Esophagus (tissue), 2 donors: ENCODE measurements at regions not wholly inside any gene's neighbourhood (a gene's known extent, or its start where the extent isn't known, plus 50 kb on each side); places are given as distances from the start of the nearest gene placed in this dataset.

Experiments used
- H3K27ac ChIP-seq, 2 donors: one replicate each; pipeline ENCODE4 v1.5.1; 2013; ENCODE audit warnings: low read depth in 2 of 2, mild to moderate bottlenecking in 2 of 2, inconsistent platforms in 1 of 2, low read length in 1 of 2, moderate library complexity in 1 of 2
- H3K27me3 ChIP-seq, 2 donors: one replicate each; pipeline ENCODE4 v1.6.1; 2013; ENCODE audit warnings: low read length in 2 of 2, control low read depth in 1 of 2, mild to moderate bottlenecking in 1 of 2; ENCODE audit not compliant: insufficient read depth in 2 of 2, control insufficient read depth in 1 of 2
- H3K36me3 ChIP-seq, 2 donors: one replicate each; pipeline ENCODE4 v1.6.1; 2013; ENCODE audit warnings: low read length in 1 of 2; ENCODE audit not compliant: control insufficient read depth in 2 of 2, insufficient read depth in 2 of 2
- H3K4me1 ChIP-seq, 2 donors: one replicate each; pipeline ENCODE4 v1.6.1; 2013; ENCODE audit warnings: low read length in 1 of 2; ENCODE audit not compliant: control insufficient read depth in 2 of 2, insufficient read depth in 2 of 2
- H3K4me3 ChIP-seq, 2 donors: one replicate each; pipeline ENCODE4 v1.5.1; 2013; ENCODE audit warnings: low read length in 2 of 2, mild to moderate bottlenecking in 2 of 2, low read depth in 1 of 2, moderate library complexity in 1 of 2
- H3K9me3 ChIP-seq, 2 donors: one replicate each; pipeline ENCODE4 v1.6.1; 2013; ENCODE audit warnings: mild to moderate bottlenecking in 2 of 2, low read depth in 1 of 2, low read length in 1 of 2, moderate library complexity in 1 of 2; ENCODE audit not compliant: control insufficient read depth in 2 of 2, insufficient read depth in 1 of 2
- WGBS, 2 donors: extraction: QIAGEN DNeasy Blood & Tissue Kit; methylation state at CpG; one replicate each; pipeline ENCODE4 v1.1.7; 2013; 5-methylcytosine and 5-hydroxymethylcytosine counted together
- donor health status: healthy with polysubstance abuse.
- donor health status: Bipolar disorder and iron deficiency.

GRCh38 chr11:109783014-109783413, 310.2 kb upstream of the ZC3H12C start:
- no peaks in the 10 kb centered on the region for H3K27me3 ChIP-seq
- no peak overlapping the region for H3K4me3 ChIP-seq
- H3K27ac ChIP-seq = no peak overlapping the region
- WGBS, 2 donors = 78 to 86% methylated on average over 3 of the region's 3 CpGs
- no peaks in the 10 kb centered on the region for H3K9me3 ChIP-seq
- no peaks in the 10 kb centered on the region for H3K36me3 ChIP-seq
- H3K4me1 ChIP-seq = no peaks in the 10 kb centered on the region

DNA sequence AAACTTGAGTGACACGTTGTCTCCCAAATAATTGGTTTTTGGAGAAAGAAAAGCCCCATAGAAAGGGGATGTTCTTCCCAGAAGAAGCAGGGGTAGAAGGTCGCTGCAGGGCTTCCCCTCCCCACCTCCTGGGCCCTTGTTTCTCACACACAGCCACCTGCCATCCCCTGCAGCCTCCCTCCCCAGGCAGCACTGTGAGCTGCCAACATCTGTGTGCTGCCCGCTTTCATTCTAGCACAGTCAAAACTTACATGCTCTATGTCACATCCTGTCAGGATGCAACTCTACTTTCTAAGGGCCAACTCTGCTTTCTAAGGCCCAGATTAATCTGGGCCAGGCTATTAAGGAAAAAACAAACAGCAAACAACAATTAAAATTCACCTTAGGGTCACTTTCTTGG, 309.4 kb upstream of the ZC3H12C start:
- Histone ChIP-seq H3K9me3 (no peaks in the 10 kb centered on the region), H3K27me3 (no peaks in the 10 kb centered on the region), H3K4me3 (no peak overlapping the region), H3K27ac (no peak overlapping the region), H3K36me3 (no peaks in the 10 kb centered on the region), H3K4me1 (no peaks in the 10 kb centered on the region)
- WGBS, 2 donors = 62 to 64% methylated on average over 3 of the region's 3 CpGs

GRCh38 chr11:109784536-109784935, 308.7 kb upstream of the ZC3H12C start:
- no peaks in the 10 kb centered on the region for H3K4me1 ChIP-seq
- no peak overlapping the region for H3K27ac ChIP-seq
- no peaks in the 10 kb centered on the region for H3K27me3 ChIP-seq
- 77 to 81% methylated on average over 3 of the region's 3 CpGs for WGBS, 2 donors
- no peak overlapping the region for H3K4me3 ChIP-seq
- no peaks in the 10 kb centered on the region for H3K9me3 ChIP-seq
- H3K36me3 ChIP-seq = no peaks in the 10 kb centered on the region

DNA sequence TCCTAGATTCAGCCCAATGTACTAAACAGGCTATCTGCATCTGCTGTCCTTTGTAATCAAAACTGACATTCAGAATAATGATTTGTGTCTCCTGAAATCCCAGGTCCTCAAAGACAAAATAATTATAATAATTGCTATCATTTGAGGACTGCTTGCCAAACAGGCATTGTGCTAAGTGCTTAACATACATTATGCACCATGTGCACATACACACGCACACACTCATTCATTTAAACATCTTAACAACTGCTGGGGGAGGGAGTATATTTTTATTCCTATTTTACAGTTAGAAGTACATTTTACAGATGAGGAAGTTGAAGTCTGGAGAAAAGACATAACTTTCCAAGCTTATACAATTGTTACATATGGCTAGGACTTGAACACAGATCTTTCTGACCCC, 308.0 kb upstream of the ZC3H12C start:
- no peaks in the 10 kb centered on the region for H3K36me3 ChIP-seq

DNA sequence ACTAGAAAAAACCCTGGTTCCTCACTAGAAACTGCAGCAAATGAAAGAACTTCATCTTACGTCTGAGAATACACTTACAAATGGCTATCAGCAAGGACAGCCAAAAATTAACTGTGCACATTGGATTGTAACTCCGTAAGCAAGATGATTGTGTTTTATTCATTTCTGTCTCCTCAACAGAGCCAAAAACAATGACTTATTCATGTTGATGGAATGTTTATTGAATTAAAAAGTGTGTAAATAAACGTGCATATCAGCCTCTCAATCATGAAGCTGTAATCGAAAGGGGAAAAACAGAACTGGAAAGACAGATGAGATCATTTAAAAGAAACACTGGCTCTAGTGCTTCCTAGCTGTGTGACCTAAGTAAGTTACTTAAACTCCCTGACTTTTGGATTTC, 307.5 kb upstream of the ZC3H12C start:
- H3K27me3 ChIP-seq = no peaks in the 10 kb centered on the region
- no peaks in the 10 kb centered on the region for H3K4me1 ChIP-seq
- 36 to 41% methylated on average over 4 of the region's 4 CpGs for WGBS, 2 donors
- H3K36me3 ChIP-seq = no peaks in the 10 kb centered on the region
- H3K27ac ChIP-seq = no peak overlapping the region
- no peak overlapping the region for H3K4me3 ChIP-seq
- no peaks in the 10 kb centered on the region for H3K9me3 ChIP-seq

More for the DNA sequence above, 308.0 kb upstream of the ZC3H12C start:
- no peaks in the 10 kb centered on the region for H3K9me3 ChIP-seq
- H3K4me1 ChIP-seq = no peaks in the 10 kb centered on the region
- no peak overlapping the region for H3K4me3 ChIP-seq
- WGBS, 2 donors = 89 to 90% methylated on average over 1 of the region's 1 CpG
- H3K27ac ChIP-seq = no peak overlapping the region
- H3K27me3 ChIP-seq = no peaks in the 10 kb centered on the region

- Histone ChIP-seq H3K4me1 (no peaks in the 10 kb centered on the region), H3K4me3 (no peak overlapping the region), H3K9me3 (no peaks in the 10 kb centered on the region), H3K27me3 (peaks cover 0 to 3% of the 10 kb centered on the region in 2 donors), H3K27ac (no peak overlapping the region), H3K36me3 (no peaks in the 10 kb centered on the region)
- WGBS, 2 donors = 55% methylated on average over 6 of the region's 6 CpGs
Measured at GRCh38 chr11:109788948-109789490, 304.2 kb upstream of the ZC3H12C start.

DNA sequence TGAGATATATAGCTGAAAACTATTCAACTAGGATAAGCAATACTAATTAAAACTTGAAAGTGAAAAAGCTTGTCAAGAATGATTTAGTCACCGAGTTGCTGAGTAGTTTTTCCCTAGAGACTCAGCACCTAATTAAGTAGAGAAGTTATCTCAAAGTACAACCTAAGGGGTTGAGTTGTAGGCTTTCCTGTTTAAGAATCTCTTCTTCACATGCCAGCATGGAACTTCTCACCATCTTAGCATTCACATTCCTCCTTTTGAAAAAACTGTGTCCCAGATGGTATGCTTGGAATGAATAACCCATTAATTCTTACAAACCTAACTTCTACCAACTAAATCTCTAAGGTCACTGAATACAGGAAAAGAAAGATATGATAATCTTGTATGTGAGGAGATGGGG, 303.3 kb upstream of the ZC3H12C start:
- Histone ChIP-seq H3K36me3 (no peaks in the 10 kb centered on the region), H3K27me3 (peaks cover 0 to 3% of the 10 kb centered on the region in 2 donors)
- WGBS, 2 donors = 66 to 71% methylated on average over 1 of the region's 1 CpG

GRCh38 chr11:109791337-109791736, 301.9 kb upstream of the ZC3H12C start:
- 84 to 90% methylated on average over 2 of the region's 2 CpGs for WGBS, 2 donors
- Histone ChIP-seq H3K27ac (no peak overlapping the region), H3K9me3 (no peaks in the 10 kb centered on the region), H3K27me3 (peaks cover 0 to 3% of the 10 kb centered on the region in 2 donors), H3K4me1 (no peaks in the 10 kb centered on the region), H3K36me3 (no peaks in the 10 kb centered on the region), H3K4me3 (no peak overlapping the region)

More for the DNA sequence above, 303.3 kb upstream of the ZC3H12C start:
- no peak overlapping the region for H3K4me3 ChIP-seq
- H3K4me1 ChIP-seq = no peaks in the 10 kb centered on the region
- no peaks in the 10 kb centered on the region for H3K9me3 ChIP-seq
- no peak overlapping the region for H3K27ac ChIP-seq

- Histone ChIP-seq H3K4me1 (no peaks in the 10 kb centered on the region), H3K27me3 (peaks cover 0 to 3% of the 10 kb centered on the region in 2 donors), H3K4me3 (no peak overlapping the region), H3K27ac (no peak overlapping the region), H3K36me3 (no peaks in the 10 kb centered on the region), H3K9me3 (no peaks in the 10 kb centered on the region)
- WGBS, 2 donors = 87 to 94% methylated on average over 3 of the region's 3 CpGs
Measured at GRCh38 chr11:109794501-109794900, 298.7 kb upstream of the ZC3H12C start.

DNA sequence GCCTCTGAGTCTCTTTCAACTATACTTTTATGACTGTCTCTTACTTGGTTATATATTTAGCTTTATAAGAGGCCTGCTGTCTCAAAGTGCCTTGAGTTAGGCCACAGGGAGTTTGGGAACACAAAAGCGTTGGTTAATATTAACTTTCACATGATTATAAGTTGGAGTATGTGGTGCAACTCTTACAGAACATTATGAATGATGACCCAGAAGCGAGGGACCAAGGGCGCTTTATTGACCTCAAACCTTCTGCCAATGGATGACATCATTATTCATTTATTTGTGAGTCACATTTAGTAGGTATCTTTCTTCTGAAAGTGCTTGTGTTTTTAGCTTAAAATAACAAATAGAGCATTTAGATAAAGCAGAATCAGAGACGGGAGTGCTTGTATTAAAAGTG, 298.0 kb upstream of the ZC3H12C start:
- Histone ChIP-seq H3K36me3 (no peaks in the 10 kb centered on the region), H3K27me3 (peaks cover 0 to 3% of the 10 kb centered on the region in 2 donors), H3K4me1 (no peaks in the 10 kb centered on the region), H3K9me3 (no peaks in the 10 kb centered on the region), H3K4me3 (no peak overlapping the region), H3K27ac (no peak overlapping the region)
- 61 to 66% methylated on average over 4 of the region's 4 CpGs for WGBS, 2 donors
